SK-N-SH (cell line): ENCODE measurements at regions not wholly inside any gene's neighbourhood (a gene's known extent, or its start where the extent isn't known, plus 50 kb on each side); places are given as distances from the start of the nearest gene placed in this dataset.

Experiments used
- CTCF ChIA-PET: fragments of 300-600, 350-600 bp; formaldehyde crosslinking; extraction: SDS; loops from one replicate; lab custom pipeline; 2021; lab: Yijun Ruan, JAX
- POLR2A ChIA-PET: fragments of 350-600 bp; sonication (Branson Sonifier 250); formaldehyde crosslinking; extraction: SDS; loops from one replicate; lab custom pipeline; 2020; ENCODE audit warnings: antibody characterized with exemption, inconsistent platforms; lab: Yijun Ruan, JAX
- DNase-seq: peaks from one replicate; pipeline ENCODE4 v3.0.0; 2012
- H2AFZ ChIP-seq: fragments of 200-600 bp; sonication (generic); 2 replicates; pipeline ENCODE4 v1.8.1; 2016; ENCODE audit warnings: antibody characterized with exemption, mild to moderate bottlenecking, low read depth
- H3F3A ChIP-seq: fragments of 200-600 bp; sonication (generic); replicated peaks from 2 replicates; pipeline ENCODE3; 2016; ENCODE audit warnings: antibody characterized with exemption, mild to moderate bottlenecking; ENCODE audit not compliant: insufficient read depth
- H3K27ac ChIP-seq, 2 experiments: fragments of 200-500 bp in 1 of 2; fragments of 200-600 bp in 1 of 2; sonication (Bioruptor generic) in 1 of 2; sonication (generic), shearing (Covaris generic) in 1 of 2; 2 replicates each; pipeline versions ENCODE4 v1.5.1 to v1.6.1; 2014 to 2016; ENCODE audit warnings: low read depth in 2 of 2, inconsistent platforms in 1 of 2, low read length in 1 of 2, mild to moderate bottlenecking in 1 of 2, mixed read lengths in 1 of 2
- H3K27me3 ChIP-seq: fragments of 200-600 bp; sonication (generic), shearing (Covaris generic); 2 replicates; pipeline ENCODE4 v1.6.1; 2016; ENCODE audit warnings: mixed run types; ENCODE audit not compliant: insufficient read depth
- H3K36me3 ChIP-seq, 2 experiments: fragments of 200-500 bp in 1 of 2; fragments of 200-600 bp in 1 of 2; sonication (Bioruptor generic) in 1 of 2; sonication (generic) in 1 of 2; replicated peaks in 1 of 2; 2 replicates each; pipeline versions ENCODE3 to v1.5.1; 2014 to 2016; ENCODE audit warnings: low read length in 1 of 2, mild to moderate bottlenecking in 1 of 2; ENCODE audit not compliant: insufficient read depth in 2 of 2, control insufficient read depth in 1 of 2
- H3K4me1 ChIP-seq, 2 experiments: fragments of 200-500 bp in 1 of 2; fragments of 200-600 bp in 1 of 2; sonication (Bioruptor generic) in 1 of 2; sonication (generic), shearing (Covaris generic) in 1 of 2; 2 replicates each; pipeline versions ENCODE4 v1.5.1 to v1.6.1; 2014 to 2016; ENCODE audit warnings: low read depth in 1 of 2, low read length in 1 of 2, mixed run types in 1 of 2; ENCODE audit not compliant: insufficient read depth in 2 of 2, control insufficient read depth in 1 of 2
- H3K4me2 ChIP-seq: fragments of 200-600 bp; sonication (generic), shearing (Covaris generic); 2 replicates; pipeline ENCODE4 v1.6.1; 2017; ENCODE audit warnings: mixed run types
- H3K4me3 ChIP-seq, 2 experiments: fragments of 200-500 bp in 1 of 2; fragments of 200-600 bp in 1 of 2; sonication (Bioruptor generic) in 1 of 2; sonication (generic), shearing (Covaris generic) in 1 of 2; 2 replicates each; pipeline versions ENCODE4 v1.5.1 to v1.8.1; 2014 to 2016; ENCODE audit warnings: low read depth in 2 of 2, inconsistent platforms in 1 of 2, low read length in 1 of 2, mild to moderate bottlenecking in 1 of 2, mixed read lengths in 1 of 2, moderate library complexity in 1 of 2
- H3K79me2 ChIP-seq: fragments of 200-600 bp; sonication (generic); 2 replicates; pipeline ENCODE4 v1.8.1; 2017; ENCODE audit warnings: mild to moderate bottlenecking; ENCODE audit not compliant: insufficient read depth
- H3K9ac ChIP-seq: fragments of 200-600 bp; sonication (generic); 2 replicates; pipeline ENCODE4 v1.6.1; 2017; ENCODE audit warnings: mixed run types
- H3K9me2 ChIP-seq: fragments of 200-600 bp; sonication (generic); 2 replicates; pipeline ENCODE4 v1.6.1; 2017; ENCODE audit warnings: mixed run types
- H3K9me3 ChIP-seq: fragments of 200-600 bp; sonication (generic); 2 replicates; pipeline ENCODE4 v1.6.1; 2017; ENCODE audit warnings: mixed run types, mild to moderate bottlenecking, moderate library complexity
- H4K20me1 ChIP-seq: fragments of 200-600 bp; sonication (generic); 2 replicates; pipeline ENCODE4 v1.6.1; 2017; ENCODE audit warnings: mild to moderate bottlenecking, mixed run types; ENCODE audit not compliant: insufficient read depth
- CHD2 ChIP-seq: fragments of 150-350 bp; IDR thresholded peaks from 2 replicates; pipeline ENCODE4 v1.6.1; 2018; ENCODE audit warnings: low read length; ENCODE audit not compliant: partially characterized antibody
- FOSL2 ChIP-seq: IDR thresholded peaks from 2 replicates; pipeline ENCODE4 v1.4.0; 2012; ENCODE audit warnings: low read depth, mild to moderate bottlenecking, moderate library complexity, borderline replicate concordance
- MAX ChIP-seq: IDR thresholded peaks from 2 replicates; pipeline ENCODE4 v1.4.0; 2012; ENCODE audit warnings: low read depth
- MEF2A ChIP-seq: IDR thresholded peaks from 2 replicates; pipeline ENCODE4 v1.4.0; 2012; ENCODE audit warnings: low read depth, borderline replicate concordance
- NFIC ChIP-seq: IDR thresholded peaks from 2 replicates; pipeline ENCODE4 v1.4.0; 2012; ENCODE audit warnings: borderline replicate concordance
- NRF1 ChIP-seq: IDR thresholded peaks from 2 replicates; pipeline ENCODE4 v1.6.1; 2012; ENCODE audit warnings: low read depth, mild to moderate bottlenecking, low read length
- PBX3 ChIP-seq: IDR thresholded peaks from 2 replicates; pipeline ENCODE4; 2012
- REST ChIP-seq: IDR thresholded peaks from 2 replicates; pipeline ENCODE4 v1.6.1; 2012; ENCODE audit warnings: mild to moderate bottlenecking, low read depth, low read length, moderate library complexity
- RFX5 ChIP-seq: IDR thresholded peaks from 2 replicates; pipeline ENCODE4 v1.6.1; 2012; ENCODE audit warnings: mild to moderate bottlenecking, improper control_type of control experiment, low read length
- RXRA ChIP-seq: IDR thresholded peaks from 2 replicates; pipeline ENCODE4 v1.4.0; 2012; ENCODE audit warnings: low read depth, mild to moderate bottlenecking, borderline replicate concordance
- TCF12 ChIP-seq: IDR thresholded peaks from 2 replicates; pipeline ENCODE4 v1.4.0; 2012
- YY1 ChIP-seq: IDR thresholded peaks from 2 replicates; pipeline ENCODE4 v1.4.0; 2012; ENCODE audit warnings: low read depth, mild to moderate bottlenecking
- ZBTB33 ChIP-seq: IDR thresholded peaks from 2 replicates; pipeline ENCODE4 v1.4.0; 2012; ENCODE audit warnings: low read depth, borderline replicate concordance
- WGBS: methylation state at CpG from one replicate; pipeline ENCODE4 v1.1.6; 2017; ENCODE audit warnings: low lambda C conversion rate; 5-methylcytosine and 5-hydroxymethylcytosine counted together

- TF ChIP-seq CHD2, result no peak
Measured at GRCh38 chr2:196331851-196332250, 160.5 kb upstream of the STK17B start (continued).

- no peak for TF ChIP-seq CHD2
- TF ChIP-seq TCF12, result no peak
- no peak for TF ChIP-seq YY1
- no peak for TF ChIP-seq REST
- no peak for TF ChIP-seq MEF2A
- no peak for TF ChIP-seq NFIC
- no peak for TF ChIP-seq RFX5
- TF ChIP-seq, all 33 proteins: peak for 0
- no peaks in the 10 kb centered on the region for H3K9me2 ChIP-seq
- H3K4me3 ChIP-seq, result no peak overlapping the region
- peaks cover 5 to 23% of the 10 kb centered on the region in 2 experiments; a peak in 3 of 4 replicates for H3K4me1 ChIP-seq
- no peaks in the 10 kb centered on the region for H3K79me2 ChIP-seq
- CTCF ChIA-PET, result interaction anchor here (1.9 to 6.5 kb wide), 2 partner anchors 255 to 256 kb away, joined by 7 to 81 read pairs; no protein-coding TSS in a partner anchor
- H4K20me1 ChIP-seq, result no peaks in the 10 kb centered on the region
- peaks cover 25% of the 10 kb centered on the region for H3F3A ChIP-seq
- no peak for DNase-seq
- H3K36me3 ChIP-seq, result no peaks in the 10 kb centered on the region
- no peak overlapping the region for H3K27ac ChIP-seq
- H3K9ac ChIP-seq, result no peak overlapping the region
- H3K4me2 ChIP-seq, result no peak overlapping the region
- H3K9me3 ChIP-seq, result no peaks in the 10 kb centered on the region
- H3K27me3 ChIP-seq, result no peaks in the 10 kb centered on the region
- no peak overlapping the region for H2AFZ ChIP-seq
- POLR2A ChIA-PET, result no interaction called here
Measured at GRCh38 chr2:196333397-196333796, 162.0 kb upstream of the STK17B start.

GRCh38 chr2:196334710-196335109, 163.3 kb upstream of the STK17B start:
- Histone ChIP-seq H3F3A (peaks cover 25% of the 10 kb centered on the region), H3K9me3 (no peaks in the 10 kb centered on the region), H4K20me1 (no peaks in the 10 kb centered on the region), H2AFZ (no peak overlapping the region), H3K27me3 (no peaks in the 10 kb centered on the region), H3K4me2 (no peak overlapping the region), H3K4me1 (peaks cover 5 to 23% of the 10 kb centered on the region in 2 experiments; a peak in 3 of 4 replicates), H3K36me3 (no peaks in the 10 kb centered on the region), H3K27ac (peak overlapping the region in 1 of 2 experiments; percentile 58; a peak in 2 of 4 replicates), H3K9ac (no peak overlapping the region), H3K79me2 (no peaks in the 10 kb centered on the region), H3K4me3 (no peak overlapping the region), H3K9me2 (no peaks in the 10 kb centered on the region)
- POLR2A ChIA-PET, result no interaction called here
- CTCF ChIA-PET, result interaction anchor here (0.6 to 6.5 kb wide), 4 partner anchors 58 to 625 kb away, joined by 3 to 81 read pairs (median 3); partner anchors contain the start of gene HECW2
- WGBS, result 85% methylated on average over 3 of the region's 3 CpGs
- no peak for TF ChIP-seq TCF12
- TF ChIP-seq MAX, result no peak
- TF ChIP-seq FOSL2, result no peak
- no peak for TF ChIP-seq RXRA
- no peak for TF ChIP-seq NRF1
- no peak for TF ChIP-seq PBX3
- TF ChIP-seq RFX5, result no peak
- TF ChIP-seq ZBTB33, result no peak
- no peak for DNase-seq
